Keratinocyte (primary cell): ENCODE measurements at regions not wholly inside any gene's neighbourhood (a gene's known extent, or its start where the extent isn't known, plus 50 kb on each side); places are given as distances from the start of the nearest gene placed in this dataset.

ENCODE experiments used
- CTCF ChIP-seq, 3 experiments: IDR thresholded peaks in 1 of 3; conservative IDR thresholded peaks in 1 of 3; optimal IDR thresholded peaks in 1 of 3; 2 replicates in 2 of 3; 3 replicates in 1 of 3; pipeline versions ENCODE3 to v1.5.1; 2011; ENCODE audit warnings: low read length in 3 of 3, mild to moderate bottlenecking in 3 of 3, moderate library complexity in 2 of 3, control low read depth in 1 of 3, inconsistent platforms in 1 of 3; ENCODE audit not compliant: insufficient read depth in 2 of 3; ENCODE audit errors: extremely low read depth in 1 of 3
- EZH2 ChIP-seq: IDR thresholded peaks from one replicate; pipeline ENCODE4 v1.6.1; 2012; ENCODE audit warnings: inconsistent platforms, mild to moderate bottlenecking, low read length, moderate library complexity

GRCh38 chr1:217076902-217077301 is 353.7 kb upstream of the ESRRG start:
- TF ChIP-seq EZH2 (no peak), CTCF (optimal IDR thresholded peaks at IDR 0.05 in 1 of 3, IDR thresholded peaks at IDR 0.05 in 1 of 3, conservative IDR thresholded peaks at IDR 0.05 in 1 of 3; ENCODE audit: extremely low read depth in 1 of 3, insufficient read depth in 2 of 3, low read length in 3 of 3) (no peak)
